Stimulated activated naive CD4-positive, alpha-beta T cell treated with Interleukin-2 at 50 U/mL for 16 hours (primary cell): ENCODE measurements at regions not wholly inside any gene's neighbourhood (a gene's known extent, or its start where the extent isn't known, plus 50 kb on each side); places are given as distances from the start of the nearest gene placed in this dataset.

ENCODE experiments used
- DNase-seq: peaks from one replicate; lab custom pipeline; 2025; lab: John Stamatoyannopoulos, UW

DNA sequence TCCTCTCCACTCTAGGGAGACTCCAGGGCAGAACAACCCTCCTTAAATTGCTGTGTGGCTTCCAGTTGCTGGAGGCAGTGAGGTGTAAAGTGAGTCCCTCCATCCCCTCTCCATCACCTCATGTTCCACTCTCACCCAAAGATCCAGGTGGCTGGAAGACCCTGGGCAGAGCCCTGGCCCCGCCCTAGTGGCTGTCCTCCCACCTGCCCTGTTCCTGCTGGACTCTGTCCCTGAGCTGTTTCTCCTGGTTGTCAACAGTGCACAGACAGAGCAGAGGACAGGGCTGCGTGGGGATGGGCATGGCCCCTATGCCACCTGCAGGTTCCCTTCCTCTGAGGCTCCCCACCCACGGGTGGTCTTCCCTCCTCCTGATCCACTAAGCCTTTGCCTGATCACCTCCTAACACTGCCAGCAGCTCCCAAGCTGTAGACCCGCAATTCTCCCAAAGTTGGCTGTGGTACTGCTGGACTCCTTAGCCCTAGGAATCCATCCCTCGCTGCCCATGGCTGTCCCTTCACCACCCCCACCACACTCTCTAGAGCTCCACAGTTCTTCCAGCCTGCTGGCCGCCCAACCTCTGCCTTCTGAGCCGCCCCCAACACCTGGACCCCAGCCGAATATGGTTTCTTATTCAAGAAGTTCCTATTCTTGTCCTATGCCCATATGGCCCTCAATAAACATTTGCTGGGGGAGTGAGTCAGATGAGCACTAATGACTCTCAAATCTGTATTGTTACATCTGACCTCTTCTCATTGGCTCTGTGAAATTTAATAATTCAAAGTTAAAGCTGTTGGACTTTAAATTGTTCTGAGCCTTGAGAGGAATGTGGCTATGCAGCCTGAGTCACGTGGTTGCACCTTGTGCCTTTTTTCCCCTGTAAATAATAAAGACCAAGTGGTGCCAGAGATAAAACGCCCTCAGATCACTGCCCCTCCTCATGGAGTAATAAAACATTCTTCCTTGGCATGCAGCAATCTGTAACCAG is 260.0 kb upstream of the HS6ST1 start:
- no peak for DNase-seq

DNA sequence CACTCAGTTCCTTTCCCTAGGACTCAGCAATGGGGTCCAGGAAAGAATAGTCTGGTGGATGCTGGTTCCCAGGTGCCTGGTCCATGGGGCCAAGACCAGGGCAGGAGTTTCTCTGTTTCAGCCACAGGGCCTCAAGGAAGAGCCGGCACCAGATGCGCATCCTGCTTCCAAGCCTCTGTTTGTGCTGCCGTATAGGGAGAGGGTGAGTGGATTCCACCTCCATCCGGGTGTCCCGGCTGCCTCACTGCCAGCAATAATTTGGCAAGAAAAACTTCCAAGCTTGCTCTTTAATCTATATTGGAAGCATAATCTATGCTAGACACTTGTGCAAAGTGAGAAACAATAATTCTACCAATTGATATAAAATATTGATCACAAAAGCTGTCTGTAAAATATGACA is 261.2 kb upstream of the HS6ST1 start:
- no peak for DNase-seq

DNA sequence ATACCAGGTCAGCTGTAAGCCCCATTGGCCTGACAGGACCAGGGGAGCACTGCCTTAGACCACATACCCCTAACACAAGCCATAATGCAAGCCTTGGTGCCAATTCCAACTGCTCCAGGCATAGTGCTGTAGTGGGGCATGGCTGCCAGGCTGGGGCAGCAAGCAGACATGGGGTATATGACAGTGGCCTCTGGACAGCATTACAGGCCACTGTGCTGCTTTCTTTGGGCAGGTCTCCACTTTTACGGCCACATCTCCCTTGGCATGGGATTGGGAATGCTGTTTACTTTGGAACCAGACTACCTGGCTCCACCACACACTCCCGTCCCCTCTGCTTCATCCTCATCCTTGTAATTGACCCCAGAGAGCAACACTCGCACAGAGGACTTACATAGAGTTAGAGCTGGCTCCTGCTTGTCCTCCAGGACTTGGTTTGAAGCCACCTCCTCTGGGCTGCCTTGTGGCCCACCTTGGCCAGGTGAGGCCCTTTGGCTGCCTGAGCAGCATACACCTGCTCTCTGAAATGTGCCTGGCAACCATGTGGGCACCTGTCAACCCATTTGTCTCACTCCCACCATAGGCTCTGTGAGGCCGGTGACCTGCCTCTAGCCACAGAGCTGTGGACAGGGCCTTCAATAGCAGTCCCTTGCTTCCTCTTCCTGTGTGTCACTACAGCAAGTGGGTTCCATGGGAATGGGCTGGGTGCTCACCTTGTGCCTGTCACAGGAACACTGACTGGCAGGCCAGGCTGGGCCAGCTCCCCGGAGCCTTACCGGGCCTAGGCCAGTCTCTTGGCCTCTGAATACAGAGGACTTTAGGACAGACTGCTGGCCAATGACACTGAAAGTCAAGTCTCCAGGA is 262.6 kb upstream of the HS6ST1 start:
- no peak for DNase-seq

DNA sequence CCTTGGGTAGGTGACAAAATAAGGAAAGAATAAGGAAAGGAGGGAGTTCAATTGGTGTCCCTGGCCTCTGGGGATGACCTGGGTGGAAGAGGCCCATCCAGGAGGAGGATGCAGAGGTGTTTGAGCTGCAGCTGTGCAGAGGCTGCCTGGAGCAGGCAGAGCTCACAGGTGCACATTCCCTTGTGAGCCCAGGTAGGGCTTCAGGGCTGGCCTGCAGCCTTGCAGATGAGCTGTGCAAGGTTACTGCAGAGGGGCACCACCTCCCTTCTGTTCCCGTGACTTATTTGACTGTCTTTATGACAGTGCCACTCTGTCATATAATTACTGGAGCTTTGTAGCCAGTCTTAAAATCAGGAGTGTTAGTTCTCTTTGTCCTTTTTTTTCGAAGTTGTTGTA is 263.2 kb upstream of the HS6ST1 start:
- no peak for DNase-seq

DNA sequence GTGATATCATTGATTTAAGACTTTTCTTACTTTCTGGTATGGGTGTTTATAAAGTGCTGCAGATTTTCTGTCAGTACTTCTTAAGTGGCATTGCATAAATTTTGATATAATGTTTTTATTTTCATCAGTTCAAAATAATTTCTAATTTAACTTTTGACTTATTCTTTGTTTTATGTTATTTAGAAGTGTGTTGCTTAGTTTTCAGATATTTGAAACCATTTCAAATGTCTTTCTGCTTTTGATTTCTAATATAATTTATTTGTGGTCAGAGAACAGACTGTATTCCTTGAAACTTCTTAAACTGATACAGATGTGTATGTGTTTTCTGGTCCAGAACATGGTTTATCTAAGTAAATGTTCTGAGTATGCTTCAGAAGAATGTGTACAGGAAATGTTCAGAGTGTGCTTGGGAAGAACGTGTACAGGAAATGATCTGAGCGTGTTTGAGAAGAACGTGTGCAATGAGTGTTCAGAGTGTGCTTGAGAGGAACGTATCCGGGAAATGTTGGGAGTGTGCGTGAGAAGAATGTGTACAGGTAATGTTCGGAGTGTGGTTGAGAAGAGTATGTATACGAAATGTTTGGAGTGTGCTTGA is 265.7 kb upstream of the HS6ST1 start:
- DNase-seq = no peak

DNA sequence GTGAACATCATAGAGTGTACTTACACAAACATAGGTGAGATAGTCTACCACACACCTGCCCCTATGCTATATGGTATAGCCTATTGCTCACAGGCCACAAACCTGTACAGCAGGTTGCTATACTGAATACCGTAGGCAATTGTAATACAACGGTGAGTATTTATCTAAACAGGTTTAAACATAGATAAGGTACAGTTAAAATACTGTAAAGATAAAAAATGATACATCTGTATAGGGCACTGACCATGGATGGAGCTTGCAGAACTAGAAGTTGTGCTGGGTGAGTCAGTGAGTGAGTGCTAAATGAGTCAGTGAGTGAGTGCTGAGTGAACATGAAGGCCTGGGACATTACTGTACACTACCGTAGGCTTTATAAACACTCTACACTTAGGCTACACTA is 267.0 kb upstream of the HS6ST1 start:
- no peak for DNase-seq

DNA sequence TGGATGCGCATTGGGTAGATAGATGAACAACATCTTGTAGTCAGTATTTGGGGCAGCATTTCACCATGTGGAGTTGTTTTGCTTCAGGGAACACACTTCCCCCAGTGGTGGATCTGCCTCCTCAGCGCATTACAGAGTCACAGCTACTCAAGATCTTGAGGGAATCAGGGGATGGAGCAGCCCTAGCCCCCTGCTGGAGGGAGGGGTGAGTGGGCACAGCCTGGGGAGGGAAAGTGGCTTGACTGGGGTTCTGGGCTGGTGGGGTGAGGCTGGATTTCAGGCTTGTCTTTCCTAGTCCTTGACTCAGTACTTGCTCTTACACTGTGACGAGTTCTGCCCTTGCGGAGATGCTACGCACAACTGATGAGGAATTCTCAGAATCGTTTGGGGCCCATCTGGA is 271.0 kb upstream of the HS6ST1 start:
- DNase-seq = no peak

DNA sequence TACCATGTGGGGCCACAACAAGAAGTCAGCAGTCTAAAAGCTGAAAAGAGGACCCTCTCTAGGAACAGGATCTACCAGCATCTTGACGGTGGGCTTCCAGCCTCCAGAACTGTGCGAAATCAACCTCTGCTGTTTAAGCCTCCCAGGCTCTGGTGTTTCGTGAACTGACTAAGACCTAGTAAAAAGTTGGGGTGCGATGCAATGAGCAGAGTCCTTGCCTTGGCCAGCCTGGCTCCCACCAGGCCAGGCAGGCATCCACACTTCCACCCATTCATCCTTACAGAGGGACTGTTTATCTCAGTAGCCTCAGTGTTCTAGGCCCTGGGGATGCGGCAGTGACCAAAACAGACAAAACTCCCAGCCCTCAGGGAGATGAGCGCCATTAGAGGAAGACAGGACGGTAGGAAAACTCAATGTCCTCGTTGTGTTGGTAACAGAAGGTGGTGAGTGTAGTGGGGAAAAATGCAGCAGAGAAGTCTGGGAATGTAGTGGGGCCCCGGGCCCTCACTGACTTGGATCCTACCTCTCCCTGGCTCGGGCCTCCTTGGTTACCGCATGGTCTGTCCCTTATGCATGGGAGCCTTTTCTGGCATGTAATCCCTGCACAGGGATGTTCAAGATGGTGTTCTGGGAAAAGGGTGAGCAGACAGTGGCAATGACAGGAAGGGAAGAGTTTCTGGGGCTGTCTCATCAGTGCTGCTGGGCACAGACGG is 271.8 kb upstream of the HS6ST1 start:
- DNase-seq = no peak

DNA sequence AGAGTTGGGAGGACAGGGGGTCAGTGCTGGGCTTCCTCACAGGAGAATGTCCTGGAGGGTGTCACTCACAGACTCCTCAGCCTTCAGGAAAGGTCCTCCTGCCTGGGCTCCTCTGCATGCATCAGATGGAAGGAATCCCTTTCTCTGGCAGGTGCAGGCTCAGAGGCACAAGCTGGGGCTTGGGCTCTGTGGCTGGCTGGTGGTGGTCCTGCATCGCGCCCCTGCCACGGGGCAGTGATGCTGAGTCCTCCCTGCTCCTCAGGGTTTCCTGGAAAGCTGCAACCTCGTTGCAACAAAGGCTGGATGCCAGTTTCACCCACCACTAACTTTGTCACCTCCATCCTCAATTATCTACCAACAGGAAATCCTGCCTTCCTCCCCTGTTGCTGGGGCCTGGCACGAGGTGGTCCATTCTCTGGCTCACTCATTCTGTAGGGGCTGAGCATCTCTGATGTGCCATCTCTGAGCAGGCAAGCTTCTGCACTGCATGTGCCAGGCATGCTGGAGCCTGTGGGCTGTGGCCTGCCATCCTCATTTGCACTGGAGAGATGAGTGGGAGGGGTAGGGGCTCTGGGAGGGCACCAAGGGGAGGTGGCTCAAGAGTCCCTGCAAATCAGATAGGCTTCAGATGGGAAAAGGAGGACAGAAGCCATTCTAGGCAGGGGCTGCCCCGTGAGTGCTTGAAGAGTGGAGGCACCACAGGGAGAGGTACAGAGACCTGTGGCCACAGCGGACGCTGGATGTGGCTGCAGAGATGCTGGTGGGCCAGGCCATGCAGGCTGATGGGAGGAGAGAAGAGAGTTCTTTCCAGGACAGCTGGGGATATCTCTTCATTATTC is 272.6 kb upstream of the HS6ST1 start:
- DNase-seq = no peak

DNA sequence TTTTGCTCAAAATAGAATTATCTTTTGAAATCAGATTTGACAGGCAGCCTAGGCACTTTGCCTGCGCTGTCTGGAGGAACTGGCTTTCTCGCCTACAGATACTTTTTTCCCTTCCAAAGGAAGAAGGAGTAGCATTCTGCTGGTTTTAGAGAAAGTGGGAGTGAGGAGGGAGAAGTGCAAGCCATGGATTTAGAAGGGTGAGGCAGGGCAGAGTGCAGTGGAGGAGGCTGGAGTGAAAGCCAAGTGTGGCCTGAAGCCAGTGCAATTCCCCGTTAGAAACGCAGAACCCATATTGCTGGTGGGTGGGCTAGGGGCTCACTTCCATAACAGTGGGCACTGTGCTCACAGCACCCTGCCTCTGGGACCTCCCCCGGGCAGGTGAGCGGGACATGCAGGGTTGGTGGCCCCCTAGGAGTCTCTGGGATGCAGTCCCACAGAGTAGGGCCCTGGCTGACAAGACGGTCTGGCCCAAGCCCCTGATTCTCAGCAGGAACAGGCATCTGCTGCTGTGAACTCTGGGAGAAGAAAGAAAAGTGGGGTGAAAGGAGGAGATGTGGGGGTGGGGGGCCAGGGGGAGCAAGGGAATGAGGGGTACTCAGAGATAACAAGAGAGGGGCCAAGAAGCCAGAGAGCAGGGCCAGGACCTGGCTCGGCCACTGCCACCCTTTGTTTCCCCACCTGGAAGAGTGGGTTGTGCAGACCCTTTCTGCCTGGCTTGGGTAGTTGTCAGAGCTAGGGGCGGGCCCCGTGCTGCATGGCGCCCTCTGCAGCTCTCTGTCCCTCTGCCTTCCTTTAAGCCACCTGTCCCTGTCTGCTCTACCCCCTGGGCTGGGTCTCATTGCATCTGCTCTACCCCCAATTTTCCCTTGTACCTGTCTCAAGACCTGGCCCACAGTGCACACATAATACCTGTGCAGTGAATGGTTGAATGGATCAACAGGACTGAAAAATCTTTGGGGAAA is 273.5 kb upstream of the HS6ST1 start:
- DNase-seq = no peak

DNA sequence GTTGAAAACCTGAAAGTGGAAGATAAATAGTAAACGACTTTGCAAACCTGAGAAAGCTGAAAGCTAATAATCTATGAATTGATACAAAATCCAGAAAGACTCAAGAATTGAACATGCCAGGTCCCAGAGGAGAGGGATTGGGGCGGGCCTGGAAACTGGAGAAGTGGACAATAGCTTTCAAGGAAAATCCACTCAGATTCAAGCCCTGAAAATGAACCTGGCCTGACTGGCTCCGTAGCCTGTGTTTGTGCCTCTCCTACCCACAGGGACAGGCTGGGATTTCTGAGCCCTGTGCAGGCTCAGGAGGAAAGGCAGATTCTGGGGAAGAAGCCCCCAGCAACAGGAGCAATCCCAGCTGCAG is 274.8 kb upstream of the HS6ST1 start:
- DNase-seq = no peak

DNA sequence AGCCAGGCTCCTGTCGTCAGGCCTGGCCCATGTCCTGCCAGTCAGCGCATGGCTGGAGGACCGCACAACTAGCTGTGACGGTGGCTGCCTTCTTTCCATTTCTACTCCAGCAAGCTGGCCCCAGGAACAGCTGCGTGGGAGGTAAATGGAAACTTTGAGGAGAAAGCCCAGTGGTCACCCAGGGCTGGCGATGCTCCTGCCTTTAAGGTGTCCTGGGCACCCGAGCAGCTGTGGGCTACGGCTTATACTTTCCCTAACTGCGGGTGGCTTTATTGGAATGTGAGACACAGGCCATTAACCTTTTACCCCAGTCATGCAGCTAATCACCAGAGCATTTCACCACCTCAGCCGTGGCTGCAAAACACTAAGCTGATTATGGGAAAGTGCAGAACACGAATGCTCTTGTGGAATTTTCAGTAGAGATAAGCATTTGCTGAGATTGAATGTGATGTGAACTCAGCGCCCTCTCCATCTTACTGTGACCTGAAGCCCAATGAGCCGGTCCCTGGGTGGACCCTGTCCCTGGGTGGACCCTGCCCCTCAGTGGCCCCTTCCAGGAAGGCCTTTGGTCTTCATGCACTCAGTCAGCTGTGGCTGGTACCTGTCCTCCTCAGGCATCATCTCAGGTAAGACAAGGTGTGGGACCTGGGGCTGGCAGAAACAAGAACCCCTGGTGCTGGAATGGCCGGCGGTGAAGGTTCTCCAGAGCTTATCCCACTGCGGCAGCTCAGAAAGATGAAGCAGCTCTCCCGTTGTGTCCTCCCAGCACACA is 275.4 kb upstream of the HS6ST1 start:
- DNase-seq = no peak

DNA sequence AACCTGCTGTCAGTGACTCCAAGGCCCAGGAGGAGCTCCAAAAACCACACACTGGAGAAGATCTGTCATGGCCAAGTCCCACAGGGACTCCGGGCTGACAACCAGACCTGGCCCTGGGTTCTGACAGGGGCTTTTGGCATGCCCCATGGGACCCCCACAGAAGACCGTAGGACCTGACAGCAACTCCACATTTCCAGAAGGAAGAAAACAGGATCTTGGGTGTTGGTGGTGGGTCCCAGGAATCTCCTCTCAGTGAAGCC is 275.9 kb upstream of the HS6ST1 start:
- no peak for DNase-seq

DNA sequence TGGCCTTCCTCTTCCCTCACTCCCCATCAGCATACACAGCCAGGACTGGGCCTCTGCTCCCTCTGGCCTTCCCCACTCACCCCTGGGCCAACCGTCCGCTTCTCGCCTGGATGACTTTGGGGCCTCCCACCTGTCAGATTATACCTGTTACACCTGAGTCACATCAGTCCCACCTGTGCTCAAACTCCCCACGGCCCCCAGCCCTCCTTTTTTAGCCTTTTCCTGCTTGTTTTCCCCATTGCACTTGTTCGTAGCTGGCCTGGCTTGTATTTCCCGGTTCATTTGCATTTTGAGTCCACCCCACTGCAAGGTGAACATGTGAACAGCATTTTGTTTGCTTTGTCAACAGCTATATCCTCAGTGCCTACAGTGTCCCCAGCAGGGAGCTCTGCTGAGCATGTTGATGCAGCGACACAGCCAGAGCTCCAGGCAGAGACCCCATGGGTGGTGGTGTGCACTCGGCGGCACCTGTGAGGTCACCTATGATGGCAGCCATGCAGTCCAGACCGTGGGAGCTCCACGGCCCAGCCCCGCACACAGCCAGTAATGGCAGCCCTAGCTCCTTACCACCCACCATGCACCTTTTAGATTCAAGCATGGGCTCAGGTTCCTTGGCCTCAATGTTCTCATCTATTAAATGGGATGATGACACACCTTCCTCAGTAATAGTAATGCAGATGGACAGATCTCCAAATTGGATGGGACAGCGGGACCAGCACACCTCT is 276.4 kb upstream of the HS6ST1 start:
- no peak for DNase-seq

DNA sequence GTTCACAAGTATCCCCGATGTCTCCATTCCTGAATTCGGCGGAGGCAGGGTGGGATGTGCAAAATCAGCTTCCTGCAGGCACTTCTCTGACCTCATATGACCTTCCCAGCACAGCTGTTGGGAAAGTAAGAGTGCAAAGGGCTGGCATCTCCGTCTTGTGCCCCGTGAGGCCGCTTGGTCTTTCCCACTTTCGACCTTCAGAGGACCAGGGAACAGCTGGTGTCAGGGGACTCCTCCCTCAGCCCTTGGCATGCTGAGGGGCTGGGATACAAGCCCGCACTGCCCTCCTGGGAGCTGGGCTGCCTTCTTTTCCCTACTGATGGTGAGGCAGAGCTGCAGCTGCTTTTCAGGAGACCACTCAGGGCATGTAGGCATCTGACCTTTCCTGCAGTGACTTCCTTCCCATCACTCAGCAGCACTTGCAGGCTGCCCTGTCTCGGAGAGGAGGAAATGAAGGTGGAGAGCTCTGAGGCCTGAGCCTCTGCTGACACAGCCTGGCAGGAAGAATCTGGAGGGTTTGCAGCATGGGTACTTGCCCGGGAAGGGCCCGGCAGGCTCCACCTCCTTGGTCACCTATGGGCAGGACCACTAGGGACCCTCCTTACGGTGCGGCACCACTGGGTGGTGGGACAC is 277.2 kb upstream of the HS6ST1 start:
- DNase-seq = no peak

DNA sequence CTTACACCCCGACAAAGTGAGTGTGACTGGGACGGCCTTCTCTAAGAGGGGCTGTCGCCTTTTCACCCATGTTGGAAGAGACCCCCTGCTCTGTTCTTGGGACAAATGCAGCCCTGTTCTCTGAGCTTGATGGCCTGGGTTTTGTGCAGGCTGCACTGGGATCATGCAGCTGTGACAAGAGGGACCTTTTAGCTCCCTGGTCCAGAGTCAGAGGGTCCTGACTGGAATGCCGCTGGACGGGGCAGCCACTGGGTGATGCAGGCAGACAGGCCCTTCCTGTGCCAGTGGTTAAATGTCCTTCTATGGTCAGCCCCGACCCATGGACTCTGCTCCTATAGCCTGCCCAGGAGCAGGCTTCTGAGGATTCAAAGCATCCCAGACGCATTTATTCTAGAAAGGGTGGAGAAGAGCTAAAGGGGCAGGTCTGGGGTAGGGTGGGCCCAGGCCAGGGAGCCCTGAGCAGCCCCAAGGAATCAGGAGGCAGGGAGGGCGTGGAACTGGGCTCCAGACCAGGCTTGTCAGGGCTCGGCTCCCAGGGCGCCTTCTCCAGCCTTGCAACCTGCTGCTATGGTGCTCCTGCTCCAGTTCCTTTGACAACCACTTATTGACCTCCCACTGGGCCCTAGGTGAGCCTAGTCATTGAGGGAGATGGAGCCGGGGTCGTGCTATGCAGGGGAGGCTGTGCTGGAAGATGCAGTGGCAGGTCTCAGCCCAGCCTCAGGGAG is 277.9 kb upstream of the HS6ST1 start:
- no peak for DNase-seq

DNA sequence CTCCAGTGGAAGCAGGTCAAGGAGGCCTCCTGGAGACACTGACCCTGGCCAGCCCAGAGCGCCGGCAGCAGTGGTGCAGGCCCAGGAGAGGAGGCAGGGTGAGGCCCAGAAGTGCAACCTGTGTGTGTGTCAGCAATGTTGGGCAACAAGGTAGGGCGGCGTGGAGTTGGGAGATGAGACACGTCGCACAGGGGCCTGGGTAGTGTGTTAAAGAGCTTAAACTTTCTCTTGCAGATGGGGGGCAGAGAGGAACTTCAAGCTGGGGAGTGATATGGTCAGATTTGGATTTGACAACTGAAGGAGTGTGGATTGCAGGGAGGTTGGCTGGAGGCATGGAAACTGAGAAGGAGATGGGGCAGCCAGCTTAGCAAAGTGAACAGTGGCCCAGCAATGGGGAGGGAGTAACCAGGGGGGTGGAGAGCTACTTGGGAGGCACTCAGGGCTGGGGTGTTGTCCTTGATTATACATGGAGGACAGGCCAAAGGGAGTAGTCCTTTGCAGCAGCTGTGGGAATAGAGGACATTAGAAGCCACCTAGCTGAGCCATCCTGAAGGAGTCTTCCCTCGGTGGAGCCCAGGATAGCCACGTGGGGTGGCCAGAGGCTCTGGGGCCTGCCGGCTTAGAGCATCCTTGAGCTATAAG is 278.6 kb upstream of the HS6ST1 start:
- DNase-seq = no peak
